Epithelial cell of esophagus (primary cell): ENCODE measurements at regions not wholly inside any gene's neighbourhood (a gene's known extent, or its start where the extent isn't known, plus 50 kb on each side); places are given as distances from the start of the nearest gene placed in this dataset.
A peak's percentile ranks its signal among the peaks of the same experiment; 100 is the strongest.

Experiments used
- DNase-seq: peaks from one replicate; pipeline ENCODE4 v3.0.0; 2010; ENCODE audit warnings: low read depth
- H3K4me3 ChIP-seq: 2 replicates; pipeline ENCODE4 v1.5.1; 2011; ENCODE audit warnings: mild to moderate bottlenecking, low read length, control low read depth
- TF ChIP-seq, protein P1 (sequence below): IDR thresholded peaks from 2 replicates; pipeline ENCODE4 v1.5.1; 2011; ENCODE audit warnings: low read depth, mild to moderate bottlenecking, low read length, control low read depth, inconsistent platforms; ENCODE audit not compliant: insufficient read depth; ENCODE audit errors: missing control alignments

DNA sequence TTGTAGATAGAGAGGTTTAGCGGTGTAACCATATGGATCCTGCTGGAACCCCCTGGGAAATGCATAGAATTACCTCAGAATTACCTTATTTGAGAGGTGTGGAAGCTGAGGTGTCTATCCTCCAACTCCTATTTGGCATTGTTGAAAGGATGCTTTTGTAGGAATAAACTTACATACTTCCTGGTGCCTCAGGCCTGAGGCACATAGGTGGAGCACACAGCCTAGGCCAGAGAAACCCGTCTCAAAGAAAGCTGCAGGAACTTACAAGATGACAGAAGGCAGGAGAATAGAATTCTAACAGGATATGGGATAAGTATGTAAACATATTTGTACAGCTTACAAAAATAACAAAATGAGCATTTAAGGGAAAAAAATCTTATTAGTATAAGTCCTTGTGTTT is 1507.2 kb upstream of the ZEB2 start:
- H3K4me3 ChIP-seq: no peak overlapping the region
- TF ChIP-seq, protein P1, sequence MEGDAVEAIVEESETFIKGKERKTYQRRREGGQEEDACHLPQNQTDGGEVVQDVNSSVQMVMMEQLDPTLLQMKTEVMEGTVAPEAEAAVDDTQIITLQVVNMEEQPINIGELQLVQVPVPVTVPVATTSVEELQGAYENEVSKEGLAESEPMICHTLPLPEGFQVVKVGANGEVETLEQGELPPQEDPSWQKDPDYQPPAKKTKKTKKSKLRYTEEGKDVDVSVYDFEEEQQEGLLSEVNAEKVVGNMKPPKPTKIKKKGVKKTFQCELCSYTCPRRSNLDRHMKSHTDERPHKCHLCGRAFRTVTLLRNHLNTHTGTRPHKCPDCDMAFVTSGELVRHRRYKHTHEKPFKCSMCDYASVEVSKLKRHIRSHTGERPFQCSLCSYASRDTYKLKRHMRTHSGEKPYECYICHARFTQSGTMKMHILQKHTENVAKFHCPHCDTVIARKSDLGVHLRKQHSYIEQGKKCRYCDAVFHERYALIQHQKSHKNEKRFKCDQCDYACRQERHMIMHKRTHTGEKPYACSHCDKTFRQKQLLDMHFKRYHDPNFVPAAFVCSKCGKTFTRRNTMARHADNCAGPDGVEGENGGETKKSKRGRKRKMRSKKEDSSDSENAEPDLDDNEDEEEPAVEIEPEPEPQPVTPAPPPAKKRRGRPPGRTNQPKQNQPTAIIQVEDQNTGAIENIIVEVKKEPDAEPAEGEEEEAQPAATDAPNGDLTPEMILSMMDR: no peak

DNA sequence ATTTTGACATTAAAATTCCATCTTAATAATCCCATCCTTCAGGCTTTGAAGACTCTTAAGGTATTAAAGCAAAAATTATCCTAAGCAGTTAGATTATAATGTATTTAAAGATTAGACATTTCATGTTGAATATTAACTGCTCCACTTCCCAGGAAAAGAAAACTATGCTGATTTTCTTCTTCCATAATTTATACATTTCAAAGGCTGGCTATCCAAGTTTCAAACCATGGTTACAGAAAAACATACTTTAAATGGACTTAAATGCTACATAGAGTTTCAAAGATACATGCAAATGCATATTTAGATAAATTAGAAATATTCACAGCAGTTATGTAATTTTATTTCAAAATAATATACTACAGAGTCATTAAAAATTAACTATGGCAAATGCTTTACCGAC is 1505.6 kb upstream of the ZEB2 start:
- H3K4me3 ChIP-seq: no peak overlapping the region
- TF ChIP-seq, protein P1: no peak

More for the DNA sequence above, 1507.2 kb upstream of the ZEB2 start:
- DNase-seq: peak; percentile 12

DNA sequence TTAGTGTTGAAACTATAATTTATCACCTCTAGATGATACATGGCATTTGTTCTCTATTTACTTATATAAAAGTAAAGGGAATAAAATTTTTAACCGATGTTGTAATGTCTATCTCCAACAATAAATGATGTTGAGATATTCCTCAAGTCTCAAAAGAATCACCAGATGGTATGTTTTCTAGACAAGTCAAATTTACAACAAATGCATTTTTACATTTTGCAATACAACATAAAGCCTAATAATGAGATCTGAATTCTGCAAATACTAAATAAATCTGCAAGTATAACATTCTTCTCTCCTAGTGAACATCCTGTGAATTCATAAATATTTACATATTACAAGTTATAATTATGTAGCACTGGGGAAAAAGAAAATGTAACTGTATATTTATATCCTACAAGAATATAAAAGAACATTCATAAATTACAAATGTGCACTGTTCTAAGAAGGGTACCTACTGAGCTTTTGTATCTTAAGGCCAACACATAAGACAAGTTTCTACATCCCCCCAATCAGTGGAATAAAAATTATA is 1504.4 kb upstream of the ZEB2 start:
- DNase-seq: no peak
- H3K4me3 ChIP-seq: no peak overlapping the region
- TF ChIP-seq, protein P1: no peak

More for the DNA sequence above, 1505.6 kb upstream of the ZEB2 start:
- no peak for DNase-seq

DNA sequence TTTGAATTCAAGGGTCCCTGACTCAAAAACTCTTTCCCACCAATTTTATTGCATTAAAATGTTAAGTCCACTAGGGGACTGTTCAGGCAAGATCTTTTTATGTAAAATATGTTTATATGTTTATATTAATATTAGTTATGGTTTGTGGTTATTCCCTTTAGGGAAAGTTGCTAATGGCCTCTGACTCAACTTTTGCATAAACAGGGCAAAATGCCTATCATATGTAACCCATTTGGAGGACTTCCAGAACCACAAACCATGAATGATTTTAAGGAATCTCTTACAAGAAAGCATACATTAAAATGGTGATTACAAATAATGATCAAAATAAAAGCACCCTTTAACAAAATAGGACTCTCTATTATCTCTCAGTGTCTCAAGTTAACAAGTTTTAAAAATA is 1484.5 kb upstream of the ZEB2 start:
- no peak overlapping the region for H3K4me3 ChIP-seq
- DNase-seq: peak; percentile 73
- TF ChIP-seq, protein P1: no peak

DNA sequence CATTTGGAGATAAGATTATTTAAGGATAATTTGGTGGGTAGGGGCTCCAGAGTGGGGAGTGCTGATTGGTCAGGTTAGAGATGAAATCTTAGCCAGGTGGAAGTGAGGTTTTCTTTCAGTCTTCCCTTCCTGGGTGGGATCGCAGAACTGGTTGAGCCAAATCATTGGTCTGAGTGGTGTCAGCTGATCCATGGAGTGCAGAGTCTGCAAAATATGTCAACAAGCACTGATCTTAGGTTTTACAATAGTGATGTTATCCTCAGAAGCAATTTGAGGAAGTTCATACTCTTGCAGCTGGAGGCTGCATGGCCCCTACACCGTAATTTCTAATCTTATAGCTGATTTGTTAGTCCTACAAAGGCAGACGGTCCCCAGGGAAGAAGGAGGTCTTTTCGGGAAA is 1483.4 kb upstream of the ZEB2 start:
- TF ChIP-seq, protein P1: no peak
- DNase-seq: no peak
- H3K4me3 ChIP-seq: no peak overlapping the region

DNA sequence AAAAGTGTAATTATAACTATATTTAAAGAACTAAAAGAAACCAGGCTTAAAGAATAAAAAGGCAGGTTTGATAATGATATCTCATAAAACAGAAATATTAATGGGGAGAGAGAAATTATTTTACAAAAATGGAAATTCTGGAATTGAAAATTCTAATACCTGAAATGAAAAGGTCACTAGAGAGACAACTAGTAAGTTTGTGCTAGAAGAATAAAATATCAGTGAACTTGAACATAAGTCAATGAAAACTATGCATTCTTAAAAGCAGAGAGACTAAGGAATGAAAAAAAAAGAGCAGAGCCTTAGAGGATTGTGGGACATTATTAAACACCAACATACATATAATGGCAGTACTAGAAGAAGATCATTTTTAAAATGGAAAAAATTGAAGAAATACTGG is 1475.0 kb upstream of the ZEB2 start:
- DNase-seq: no peak
- TF ChIP-seq, protein P1: no peak
- H3K4me3 ChIP-seq: no peak overlapping the region

DNA sequence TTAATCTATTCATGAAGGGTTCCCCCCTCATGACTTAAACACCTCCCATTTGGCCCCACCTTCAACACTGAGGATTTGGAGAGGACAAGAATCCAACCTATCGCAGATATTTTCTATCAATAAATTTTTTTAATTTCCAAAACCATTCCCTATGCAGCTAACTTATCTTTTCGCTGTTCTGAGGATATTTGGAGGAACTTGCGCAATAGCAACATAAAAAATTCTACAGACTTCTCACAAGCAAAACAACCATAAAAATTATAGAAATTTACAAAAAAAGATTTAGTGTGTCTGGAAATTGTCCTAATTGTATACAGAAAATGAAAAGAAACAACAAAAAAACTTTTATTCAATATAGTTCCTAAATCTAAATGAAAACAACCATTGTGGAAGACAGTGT is 1472.7 kb upstream of the ZEB2 start:
- DNase-seq: no peak
- TF ChIP-seq, protein P1: no peak
- H3K4me3 ChIP-seq: no peak overlapping the region
